HG02571 (cell line): ENCODE measurements at regions not wholly inside any gene's neighbourhood (a gene's known extent, or its start where the extent isn't known, plus 50 kb on each side); places are given as distances from the start of the nearest gene placed in this dataset.
A peak's percentile ranks its signal among the peaks of the same experiment; 100 is the strongest.
"Not testable (repeated sequence)": the region's sequence is repeated elsewhere in the genome, so short reads cannot be mapped to it uniquely, and the experiment has no call there.

Experiments used
- ATAC-seq: cut with Tn5 transposase; IDR thresholded peaks from one replicate; pipeline ENCODE4 v1.9.1; 2021; ENCODE audit warnings: mild to moderate bottlenecking, moderate library complexity; ENCODE audit not compliant: unreplicated experiment

DNA sequence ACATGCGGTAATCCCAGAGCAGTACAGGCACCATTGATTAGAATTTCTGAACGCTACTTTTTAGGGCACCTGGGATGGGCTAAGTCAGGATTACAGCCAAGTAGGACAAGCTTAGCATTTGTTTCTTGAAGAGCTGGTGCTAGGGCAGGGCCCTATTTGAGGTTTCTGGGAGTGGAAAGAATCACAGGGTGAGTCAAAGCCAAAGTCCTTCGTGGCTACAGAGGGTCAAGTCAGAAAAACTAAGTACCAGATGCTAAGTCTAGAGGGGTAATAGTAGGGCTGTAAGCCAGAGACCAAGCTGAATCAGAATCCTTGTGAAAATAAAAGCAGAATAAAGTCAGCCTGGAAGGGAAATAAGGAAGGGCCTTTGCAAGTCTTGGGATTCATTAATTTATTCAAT is 448.6 kb downstream of the ZIC3 start:
- no peak for ATAC-seq

DNA sequence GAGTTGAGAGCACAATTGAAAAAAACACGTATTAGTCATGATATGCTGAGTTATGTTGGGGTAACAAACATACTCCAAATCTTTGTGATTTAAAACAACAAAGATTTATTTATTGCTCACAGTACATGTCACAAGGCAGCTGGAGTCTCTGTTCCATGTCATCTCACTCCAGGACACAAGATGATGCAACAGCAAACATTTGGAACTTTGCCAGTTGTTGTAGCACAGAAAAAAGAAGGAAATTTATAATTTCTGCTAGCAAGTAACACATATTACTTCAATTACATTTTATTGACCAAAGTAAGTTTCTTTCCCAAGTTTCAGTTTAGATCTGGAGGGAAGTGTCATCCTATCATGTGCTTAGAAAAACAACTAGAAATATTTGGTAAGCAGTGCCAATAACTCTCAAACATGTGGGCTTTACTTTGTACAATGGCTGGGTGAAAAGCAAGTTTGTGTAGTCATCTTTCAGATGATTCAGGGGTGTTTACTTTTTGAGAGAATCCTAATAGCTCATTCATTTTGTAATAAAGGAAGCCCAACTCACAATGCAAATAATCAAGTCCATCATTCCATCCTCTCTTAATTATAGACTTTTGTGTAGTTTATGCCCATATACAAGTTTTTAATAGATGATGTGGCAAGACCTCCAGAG is 452.3 kb downstream of the ZIC3 start:
- ATAC-seq: no peak

DNA sequence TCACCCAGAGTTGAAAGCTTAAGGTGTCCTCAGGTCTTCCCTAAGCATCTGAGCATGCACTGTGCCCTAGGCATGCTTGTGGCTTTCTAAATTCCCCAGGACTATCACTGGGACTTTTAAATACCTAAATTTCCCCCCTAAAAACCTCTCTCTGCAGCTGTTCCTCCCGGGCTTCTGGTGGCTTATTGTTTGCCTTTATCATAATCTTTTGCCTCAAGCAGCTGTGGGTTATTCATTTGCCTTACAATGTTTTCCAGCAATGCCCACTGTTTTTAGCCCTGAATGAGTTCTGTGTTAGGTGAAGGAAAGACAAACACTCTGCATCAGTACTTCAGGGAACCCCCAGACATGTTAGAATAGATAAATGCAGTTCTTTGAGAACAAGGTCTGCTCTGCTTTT is 455.0 kb downstream of the ZIC3 start:
- no peak for ATAC-seq

DNA sequence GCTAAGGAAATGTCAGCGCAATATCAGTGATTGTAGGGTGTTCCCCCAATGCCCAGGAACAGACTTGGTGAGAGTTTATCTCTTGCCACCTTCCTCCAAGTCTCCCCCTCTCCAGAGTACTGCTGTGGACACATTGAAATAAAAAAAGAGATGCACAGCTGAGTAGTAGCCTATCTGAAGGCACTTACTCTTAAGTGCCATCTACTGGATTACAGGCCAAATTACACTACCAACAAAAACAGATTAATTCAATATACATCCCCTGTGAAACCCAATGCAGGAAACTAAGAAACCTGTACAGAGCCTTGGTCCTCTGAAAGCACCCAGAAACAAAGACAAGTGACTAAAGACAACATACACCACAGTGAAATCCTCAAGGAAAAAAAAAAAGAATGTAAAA is 460.3 kb downstream of the ZIC3 start:
- peak; percentile 54 for ATAC-seq

DNA sequence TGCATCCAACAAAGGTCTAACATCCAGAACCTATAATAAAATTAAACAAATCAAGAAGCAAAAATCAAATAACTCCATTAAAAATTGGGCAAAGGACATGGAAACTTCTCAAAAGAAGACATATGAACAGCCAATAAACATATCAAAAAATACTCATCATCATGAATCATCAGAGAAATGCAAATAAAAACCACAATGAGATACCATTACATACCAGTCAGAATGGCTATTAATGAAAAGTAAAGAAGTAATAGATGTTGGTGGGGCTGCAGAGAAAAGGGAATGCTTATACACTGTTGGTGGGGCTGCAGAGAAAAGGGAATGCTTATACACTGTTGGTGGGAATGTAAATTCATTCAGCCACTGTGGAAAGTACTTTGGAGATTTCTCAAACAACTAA is 465.8 kb downstream of the ZIC3 start:
- no peak for ATAC-seq

DNA sequence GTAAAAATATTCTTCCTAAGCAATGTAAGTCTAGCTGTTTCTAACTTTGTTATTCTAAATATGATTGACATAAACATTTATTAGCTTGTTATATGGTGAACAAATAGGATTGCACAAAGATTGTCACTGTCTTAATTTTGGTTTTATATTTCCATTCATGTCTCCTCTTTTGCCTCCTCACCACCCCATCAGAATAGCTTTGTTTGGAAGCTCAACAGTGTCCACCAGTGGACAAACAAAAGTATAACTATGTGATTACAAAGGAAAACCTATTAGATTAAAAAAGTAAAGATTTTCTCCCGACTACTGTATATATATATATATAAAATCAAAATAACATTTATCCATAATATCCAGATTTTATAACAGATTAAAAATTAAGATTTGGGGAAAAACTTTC is 468.2 kb downstream of the ZIC3 start:
- no peak for ATAC-seq

DNA sequence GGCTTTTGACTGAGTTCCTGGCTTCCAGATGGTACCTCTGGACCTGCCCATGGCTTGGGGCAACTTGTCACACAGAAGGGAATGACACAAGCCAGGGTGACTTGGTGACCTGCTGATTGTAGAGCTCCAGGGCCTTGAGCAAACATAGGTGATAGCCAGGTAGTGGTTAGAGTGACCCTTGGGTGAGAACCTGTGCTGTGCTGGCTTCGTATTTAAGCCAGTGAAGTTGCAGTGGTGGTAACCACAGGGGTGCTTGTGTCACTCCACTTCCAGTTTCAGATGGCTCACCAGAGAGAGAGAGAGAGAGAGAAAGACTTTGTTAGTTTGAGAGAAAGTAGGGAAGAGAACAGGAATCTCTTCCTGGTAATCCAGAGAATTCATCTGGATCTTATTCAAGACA is 471.6 kb downstream of the ZIC3 start:
- no peak for ATAC-seq

DNA sequence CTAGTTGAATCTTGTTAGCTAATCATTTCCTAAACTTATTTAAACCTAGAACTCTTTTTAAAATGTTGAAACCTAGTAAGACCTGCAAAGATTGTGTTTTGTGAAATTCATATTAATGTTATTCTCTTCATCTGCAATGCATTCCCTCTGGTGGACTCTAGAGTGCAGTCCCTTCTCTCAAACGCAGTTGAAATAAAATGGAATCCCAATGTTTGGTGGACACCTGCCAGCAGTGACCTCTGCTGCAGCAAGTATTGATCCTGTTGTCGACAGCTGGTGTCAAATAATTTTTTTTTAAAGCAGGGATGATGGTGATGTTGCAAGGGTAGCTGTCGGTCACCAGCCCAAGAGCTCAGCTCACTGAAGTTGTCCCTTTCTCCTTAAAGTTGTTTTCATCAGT is 492.0 kb downstream of the ZIC3 start:
- ATAC-seq: no peak

DNA sequence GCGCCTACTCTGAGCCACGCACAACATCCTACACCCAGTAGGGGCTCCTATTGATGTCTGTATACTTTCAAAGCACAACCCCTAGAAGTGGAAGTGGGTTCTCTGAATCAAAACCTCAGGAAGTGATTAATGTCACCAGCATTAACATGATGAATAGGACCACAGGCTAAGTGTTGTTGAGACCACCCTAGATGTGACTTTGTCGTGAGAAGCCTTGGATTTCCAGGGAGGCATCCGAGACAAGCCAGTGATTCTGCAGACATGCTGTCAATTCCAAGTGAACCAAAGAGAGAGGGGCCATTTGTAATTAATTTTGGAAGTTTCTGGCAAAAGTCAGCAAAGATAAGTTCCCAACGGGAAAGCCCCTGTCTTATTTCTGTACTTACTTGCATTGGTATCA is 493.0 kb downstream of the ZIC3 start:
- ATAC-seq: no peak

DNA sequence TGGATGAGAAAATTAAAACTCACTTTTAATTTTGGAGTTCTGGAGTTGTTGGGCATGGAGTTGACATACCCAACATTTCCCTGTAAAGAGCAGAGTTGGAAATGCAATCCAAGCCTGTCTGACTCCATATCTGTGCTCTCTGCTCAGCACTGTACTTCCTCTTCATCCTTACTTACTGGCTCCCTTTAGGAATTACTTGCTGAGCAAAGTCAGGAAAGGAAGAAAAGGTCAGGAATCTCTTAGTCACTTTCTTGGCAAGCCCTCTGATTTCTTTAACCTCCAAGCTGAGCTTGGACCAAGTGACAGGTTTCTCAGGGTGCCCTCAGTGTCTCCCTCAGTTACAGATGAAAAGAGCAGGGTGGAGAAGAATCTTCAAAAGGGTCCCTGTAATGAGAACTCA is 501.5 kb downstream of the ZIC3 start:
- no peak for ATAC-seq

DNA sequence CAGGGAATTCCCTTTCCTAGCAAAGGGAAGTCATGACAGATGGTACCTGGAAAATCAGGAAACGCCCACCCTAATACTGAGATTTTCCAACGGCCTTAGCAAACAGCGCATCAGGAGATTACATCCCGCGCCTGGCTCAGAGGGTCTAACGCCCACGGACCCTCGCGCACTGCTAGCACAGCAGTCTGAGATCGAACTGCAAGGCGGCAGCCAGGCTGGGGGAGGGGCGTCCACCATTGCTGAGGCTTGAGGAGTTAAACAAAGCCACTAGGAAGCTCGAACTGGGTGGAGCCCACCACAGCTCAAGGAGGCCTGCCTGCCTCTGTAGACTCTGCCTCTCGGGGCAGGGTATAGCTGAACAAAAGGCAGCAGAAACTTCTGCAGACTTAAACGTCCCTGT is 507.7 kb downstream of the ZIC3 start:
- ATAC-seq: no peak

DNA sequence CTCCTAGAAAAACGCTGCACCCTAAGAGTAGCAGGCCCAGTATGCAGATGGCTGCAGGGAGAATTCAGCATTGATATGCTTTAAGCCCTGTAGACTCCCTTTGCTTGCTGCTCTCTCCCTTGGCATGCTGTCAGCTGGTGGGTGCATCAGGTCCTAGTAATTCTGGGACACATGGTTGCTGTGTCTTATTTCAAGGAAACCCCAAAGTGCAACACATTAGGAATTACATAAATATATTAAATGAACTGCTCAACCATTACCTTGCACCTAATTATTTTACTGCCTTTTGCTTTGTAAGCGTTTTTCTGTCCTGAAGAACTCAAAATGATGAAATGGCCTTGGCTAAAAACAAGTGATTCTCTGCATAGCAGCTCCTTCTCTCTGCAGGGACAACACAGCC is 516.3 kb downstream of the ZIC3 start:
- no peak for ATAC-seq

DNA sequence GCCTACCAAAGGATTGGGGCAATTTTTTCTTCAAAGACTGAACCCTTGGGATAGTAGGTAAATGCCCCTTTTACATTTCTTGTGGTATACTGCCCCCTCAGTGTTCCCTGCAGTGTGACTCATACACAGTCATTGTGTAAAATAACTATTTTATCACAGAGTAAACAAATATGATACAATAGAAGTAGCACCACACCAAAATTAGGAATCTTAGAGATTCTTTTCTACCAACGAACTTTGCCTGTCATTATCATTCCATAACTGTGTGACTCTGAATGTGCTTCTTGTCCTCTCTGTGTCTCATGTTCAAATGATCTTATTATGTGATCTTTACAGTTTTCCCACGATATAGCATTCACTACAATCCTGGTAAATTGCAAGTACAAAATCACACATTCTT is 517.0 kb downstream of the ZIC3 start:
- no peak for ATAC-seq

DNA sequence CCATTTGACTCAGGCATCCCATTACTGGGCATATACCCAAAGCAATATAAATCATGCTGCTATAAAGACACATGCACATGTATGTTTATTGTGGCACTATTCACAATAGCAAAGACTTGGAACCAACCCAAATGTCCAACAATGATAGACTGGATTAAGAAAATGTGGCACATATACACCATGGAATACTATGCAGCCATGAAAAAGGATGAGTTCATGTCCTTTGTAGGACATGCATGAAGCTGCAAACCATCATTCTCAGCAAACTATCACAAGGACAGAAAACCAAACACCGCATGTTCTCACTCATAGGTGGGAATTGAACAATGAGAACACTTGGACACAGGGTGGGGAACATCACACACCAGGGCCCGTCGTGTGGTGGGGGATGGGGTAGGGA is 545.0 kb downstream of the ZIC3 start:
- ATAC-seq: not testable (repeated sequence)

DNA sequence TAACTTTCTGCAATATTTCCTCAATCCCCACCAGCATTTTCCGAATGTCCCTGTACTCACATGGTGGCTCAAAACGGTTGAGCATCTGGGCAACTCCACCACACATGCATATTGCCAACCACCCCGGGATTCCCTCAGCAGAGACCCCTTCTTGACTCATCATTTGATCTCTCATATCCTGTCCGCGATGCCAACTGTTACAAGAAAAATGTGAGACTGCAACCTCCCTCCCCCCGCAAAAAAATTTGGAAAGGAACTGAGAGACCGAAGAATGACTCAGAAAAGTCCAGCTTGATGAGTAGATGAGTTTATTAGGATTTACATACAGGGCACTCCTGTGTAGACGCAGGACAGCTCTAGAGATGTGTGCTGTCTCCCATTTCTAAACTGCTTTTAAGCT is 561.4 kb downstream of the ZIC3 start:
- ATAC-seq: no peak

DNA sequence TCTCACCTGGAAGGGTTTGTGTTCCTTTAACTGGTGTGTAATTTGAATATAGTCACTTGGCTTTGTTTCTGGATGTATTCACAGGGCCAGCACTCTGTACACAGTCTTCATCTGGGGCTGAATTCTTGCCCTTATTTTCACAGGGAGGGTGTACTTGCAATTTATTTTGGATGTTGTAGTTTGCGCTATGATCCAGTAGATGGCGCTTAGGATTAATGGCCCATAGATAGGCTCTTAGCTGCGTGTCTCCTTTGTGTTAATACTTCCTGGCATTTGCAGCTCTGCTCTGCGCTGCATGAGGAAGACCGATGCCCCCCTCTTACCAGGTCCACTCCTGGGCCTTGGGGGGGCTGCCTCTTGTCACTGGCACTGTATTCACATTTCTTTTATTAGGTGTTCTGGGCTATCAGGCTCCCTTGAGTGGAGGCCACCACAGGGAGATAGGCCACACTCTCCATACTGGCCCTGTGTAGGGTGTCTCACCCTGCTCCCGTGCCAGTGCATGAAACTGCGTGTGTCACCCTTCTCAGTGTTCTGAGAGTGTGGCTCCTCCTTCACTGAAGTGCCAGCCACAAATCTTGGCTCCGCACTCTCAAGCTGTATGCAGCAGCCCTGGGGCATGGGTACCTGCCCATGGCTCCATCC is 562.2 kb downstream of the ZIC3 start:
- peak; percentile 82 for ATAC-seq

DNA sequence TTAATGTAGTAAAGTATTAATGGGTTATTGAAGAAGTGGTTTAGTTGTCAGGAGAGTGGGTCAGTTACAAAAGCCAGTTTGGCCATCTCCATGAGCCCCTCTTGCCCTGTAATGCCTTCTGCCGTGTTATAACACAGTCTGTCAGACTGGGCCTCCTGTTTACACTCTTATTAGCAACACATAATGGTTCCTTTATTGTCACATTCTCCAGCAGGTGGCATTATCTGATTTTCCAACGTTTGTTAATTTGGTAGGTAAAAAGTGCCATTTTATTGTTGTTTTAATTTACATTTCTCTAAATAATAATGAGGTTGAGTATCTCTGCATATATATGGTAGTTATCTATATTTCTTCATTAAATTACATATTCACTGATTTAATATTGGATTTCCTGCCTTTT is 560.8 kb downstream of the FGF13 start:
- no peak for ATAC-seq

DNA sequence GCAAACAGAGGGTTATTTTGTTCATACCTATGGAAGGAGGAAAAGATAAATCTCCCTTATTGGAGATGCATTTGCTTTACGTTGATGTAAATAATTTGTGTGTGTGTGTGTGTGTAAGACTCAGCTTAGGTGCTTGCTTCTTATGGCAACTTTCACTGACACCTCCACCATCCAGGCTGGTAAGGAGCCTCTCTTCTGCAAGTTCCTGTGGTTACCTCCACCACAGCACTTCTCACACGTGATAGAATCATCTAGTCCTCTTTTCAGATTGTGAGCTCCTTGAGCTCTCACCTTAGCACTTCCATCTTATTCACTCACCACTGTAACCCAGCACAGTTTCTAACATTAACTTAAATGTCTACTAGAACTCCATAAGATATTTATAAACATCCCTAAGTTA is 553.7 kb downstream of the FGF13 start:
- no peak for ATAC-seq

DNA sequence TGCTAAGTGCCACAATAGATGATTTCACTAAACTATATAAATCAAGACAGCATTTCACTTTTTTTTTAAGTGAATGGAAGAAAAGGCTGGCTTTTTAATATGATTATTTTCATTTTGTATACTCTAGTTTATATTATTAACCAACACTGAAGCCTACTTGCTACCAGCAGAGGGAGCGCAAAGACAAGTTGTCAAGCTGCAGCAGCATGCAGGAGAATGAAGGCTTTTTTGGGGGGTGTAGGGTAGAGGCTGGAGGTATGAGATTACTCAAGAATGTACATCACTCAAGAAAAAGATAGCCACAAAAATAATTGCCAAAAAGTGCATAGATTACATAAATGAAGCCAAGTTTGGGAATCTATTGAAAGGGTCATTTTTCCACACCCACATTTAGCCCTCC is 519.5 kb downstream of the FGF13 start:
- no peak for ATAC-seq

DNA sequence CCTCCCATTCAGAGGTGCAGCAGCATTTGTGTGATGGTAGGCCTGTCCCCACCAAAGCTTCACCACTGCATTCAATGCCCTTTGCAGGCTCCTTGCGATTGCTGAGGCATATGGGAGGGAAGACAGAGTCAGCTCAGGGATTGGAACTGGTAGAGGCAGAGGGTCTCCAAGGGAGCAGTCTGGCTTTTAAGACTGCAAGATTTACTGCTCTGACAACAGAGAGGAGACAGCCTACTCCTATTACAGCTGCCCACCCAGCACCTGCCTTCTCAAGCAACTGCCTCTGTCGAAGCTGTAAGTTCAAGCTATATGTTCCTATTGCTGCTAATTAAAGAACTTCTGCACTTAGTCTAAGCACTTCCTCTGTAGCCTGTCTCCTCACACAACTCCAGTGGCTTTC is 481.8 kb downstream of the FGF13 start:
- no peak for ATAC-seq

DNA sequence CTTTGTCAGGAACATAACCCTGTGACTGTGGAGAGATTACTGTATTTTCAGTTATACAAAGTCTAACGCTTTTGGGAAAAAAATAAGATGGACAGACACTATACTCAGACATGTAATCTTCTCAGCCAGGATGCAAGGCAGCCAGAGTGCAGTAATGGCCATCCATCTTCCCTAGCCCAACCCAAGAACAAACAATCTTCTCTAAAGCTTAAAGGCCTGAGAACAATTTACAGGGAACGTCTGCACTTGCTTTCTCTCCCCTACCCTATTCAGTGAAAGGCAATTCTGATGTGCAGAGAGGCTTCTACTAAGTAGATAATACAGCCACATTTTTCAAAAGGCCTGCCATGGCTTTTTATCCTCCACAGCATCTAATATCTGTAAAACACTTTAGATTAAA is 471.3 kb downstream of the FGF13 start:
- no peak for ATAC-seq

DNA sequence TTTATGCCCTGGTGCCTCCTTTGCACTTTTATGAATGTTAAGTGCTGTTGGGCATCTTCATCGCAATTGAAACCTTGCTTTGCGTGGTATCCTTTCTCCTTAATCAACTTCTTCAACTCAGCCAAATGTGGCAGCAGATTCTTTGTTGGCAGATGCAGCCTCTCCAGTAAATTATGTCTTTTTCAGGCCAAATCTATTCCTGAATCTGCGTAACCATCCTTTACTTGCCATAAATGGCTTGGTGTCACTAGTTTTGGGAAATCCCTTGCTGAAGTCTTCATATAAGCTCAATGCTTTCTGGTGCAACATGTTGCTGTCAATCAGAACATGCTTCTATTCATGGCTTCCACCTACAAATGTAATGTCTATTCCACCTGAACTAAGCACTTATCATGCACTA is 457.5 kb downstream of the FGF13 start:
- no peak for ATAC-seq

DNA sequence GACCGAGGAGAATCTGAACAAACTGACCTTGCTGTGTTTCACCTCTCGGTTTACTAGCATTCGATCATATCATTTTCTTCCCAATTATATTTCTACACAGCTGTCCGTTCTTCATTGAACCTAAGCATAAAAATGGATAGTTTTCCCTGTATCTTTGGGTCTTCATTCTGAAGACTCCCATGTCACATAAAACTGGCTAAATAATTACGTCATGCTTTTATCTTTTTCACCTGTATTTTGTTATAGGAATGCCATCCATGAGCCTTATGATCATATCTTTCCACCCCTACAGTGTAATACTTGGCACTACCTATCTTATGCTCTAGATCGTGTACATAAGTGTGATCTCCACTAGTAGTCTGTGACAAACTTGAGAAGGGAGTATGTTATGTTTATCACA is 456.1 kb downstream of the FGF13 start:
- no peak for ATAC-seq
